ENCODE measurements at regions not wholly inside any gene's neighbourhood (a gene's known extent, or its start where the extent isn't known, plus 50 kb on each side); places are given as distances from the start of the nearest gene placed in this dataset.
"Not testable (repeated sequence)": the region's sequence is repeated elsewhere in the genome, so short reads cannot be mapped to it uniquely, and the experiment has no call there.

GRCh38 chr9:82135106-82135505 lies 146.5 kb downstream of the SPATA31D1 start:
- H2AFZ ChIP-seq (ENCODE audit: low read depth, low read length, severe bottlenecking) = no peak overlapping the region
- TF ChIP-seq CTCF (IDR thresholded peaks at IDR 0.05; ENCODE audit: insufficient read depth, low read length, poor library complexity, severe bottlenecking) (no peak), EZH2phosphoT487 (conservative IDR thresholded peaks at IDR 0.05; ENCODE audit: low read length) (no peak)

GRCh38 chr9:82138081-82138480 lies 149.5 kb downstream of the SPATA31D1 start:
- not testable (repeated sequence) for H3K9ac ChIP-seq (ENCODE audit: low read length); H3K36me3 ChIP-seq (ENCODE audit: low read length); H2AFZ ChIP-seq (ENCODE audit: low read depth, low read length, severe bottlenecking); H3K27me3 ChIP-seq (ENCODE audit: low read length); H3F3A ChIP-seq (ENCODE audit: insufficient read depth); H3K4me2 ChIP-seq (ENCODE audit: low read depth, low read length, poor library complexity, severe bottlenecking); H3K27ac ChIP-seq (ENCODE audit: low read depth, low read length); H3K4me3 ChIP-seq (ENCODE audit: insufficient read depth, low read length, poor library complexity, severe bottlenecking); H3K79me2 ChIP-seq (ENCODE audit: insufficient read depth, low read length); H3K9me3 ChIP-seq (ENCODE audit: insufficient read depth, low read length); H3K9me2 ChIP-seq (replicated peaks; ENCODE audit: insufficient read depth, low read length); H4K20me1 ChIP-seq (ENCODE audit: low read depth, low read length)

More at GRCh38 chr9:82135106-82135505, 146.5 kb downstream of the SPATA31D1 start:
- Histone ChIP-seq H3K27ac (ENCODE audit: low read depth, low read length) (no peak overlapping the region), H3F3A (ENCODE audit: insufficient read depth) (no peaks in the 10 kb centered on the region), H4K20me1 (ENCODE audit: low read depth, low read length) (no peaks in the 10 kb centered on the region), H3K36me3 (ENCODE audit: low read length) (no peaks in the 10 kb centered on the region), H3K79me2 (ENCODE audit: insufficient read depth, low read length) (no peaks in the 10 kb centered on the region), H3K9ac (ENCODE audit: low read length) (no peak overlapping the region), H3K4me2 (ENCODE audit: low read depth, low read length, poor library complexity, severe bottlenecking) (no peak overlapping the region), H3K4me3 (ENCODE audit: insufficient read depth, low read length, poor library complexity, severe bottlenecking) (no peak overlapping the region), H3K27me3 (ENCODE audit: low read length) (no peaks in the 10 kb centered on the region), H3K9me2 (replicated peaks; ENCODE audit: insufficient read depth, low read length) (no peaks in the 10 kb centered on the region), H3K9me3 (ENCODE audit: insufficient read depth, low read length) (no peaks in the 10 kb centered on the region)

GRCh38 chr9:82140471-82140870 lies 151.9 kb downstream of the SPATA31D1 start:
- no peaks in the 10 kb centered on the region for H4K20me1 ChIP-seq (ENCODE audit: low read depth, low read length)
- no peak overlapping the region for H3K4me2 ChIP-seq (ENCODE audit: low read depth, low read length, poor library complexity, severe bottlenecking)
- H3K27me3 ChIP-seq (ENCODE audit: low read length) = no peaks in the 10 kb centered on the region
- H3K4me3 ChIP-seq (ENCODE audit: insufficient read depth, low read length, poor library complexity, severe bottlenecking) = no peak overlapping the region
- no peaks in the 10 kb centered on the region for H3K9me2 ChIP-seq (replicated peaks; ENCODE audit: insufficient read depth, low read length)
- no peak overlapping the region for H2AFZ ChIP-seq (ENCODE audit: low read depth, low read length, severe bottlenecking)
- H3K9me3 ChIP-seq (ENCODE audit: insufficient read depth, low read length) = no peaks in the 10 kb centered on the region
- H3K79me2 ChIP-seq (ENCODE audit: insufficient read depth, low read length) = no peaks in the 10 kb centered on the region
- H3K9ac ChIP-seq (ENCODE audit: low read length) = no peak overlapping the region
- H3K27ac ChIP-seq (ENCODE audit: low read depth, low read length) = no peak overlapping the region
- H3K36me3 ChIP-seq (ENCODE audit: low read length) = no peaks in the 10 kb centered on the region
- no peaks in the 10 kb centered on the region for H3F3A ChIP-seq (ENCODE audit: insufficient read depth)
- no peak for TF ChIP-seq CTCF (IDR thresholded peaks at IDR 0.05; ENCODE audit: insufficient read depth, low read length, poor library complexity, severe bottlenecking)
- TF ChIP-seq EZH2phosphoT487 (conservative IDR thresholded peaks at IDR 0.05; ENCODE audit: low read length) = no peak

GRCh38 chr9:82144803-82145202 lies 156.2 kb downstream of the SPATA31D1 start:
- Histone ChIP-seq H3K4me2 (ENCODE audit: low read depth, low read length, poor library complexity, severe bottlenecking) (no peak overlapping the region), H2AFZ (ENCODE audit: low read depth, low read length, severe bottlenecking) (no peak overlapping the region), H3K9ac (ENCODE audit: low read length) (no peak overlapping the region), H4K20me1 (ENCODE audit: low read depth, low read length) (no peaks in the 10 kb centered on the region), H3K79me2 (ENCODE audit: insufficient read depth, low read length) (no peaks in the 10 kb centered on the region), H3K4me3 (ENCODE audit: insufficient read depth, low read length, poor library complexity, severe bottlenecking) (no peak overlapping the region), H3K9me3 (ENCODE audit: insufficient read depth, low read length) (no peaks in the 10 kb centered on the region), H3K9me2 (replicated peaks; ENCODE audit: insufficient read depth, low read length) (no peaks in the 10 kb centered on the region), H3K27me3 (ENCODE audit: low read length) (no peaks in the 10 kb centered on the region), H3K27ac (ENCODE audit: low read depth, low read length) (no peak overlapping the region), H3K36me3 (ENCODE audit: low read length) (no peaks in the 10 kb centered on the region), H3F3A (ENCODE audit: insufficient read depth) (no peaks in the 10 kb centered on the region)
- no peak for TF ChIP-seq EZH2phosphoT487 (conservative IDR thresholded peaks at IDR 0.05; ENCODE audit: low read length)
- TF ChIP-seq CTCF (IDR thresholded peaks at IDR 0.05; ENCODE audit: insufficient read depth, low read length, poor library complexity, severe bottlenecking) = no peak
